ENCODE measurements at regions not wholly inside any gene's neighbourhood (a gene's known extent, or its start where the extent isn't known, plus 50 kb on each side); places are given as distances from the start of the nearest gene placed in this dataset.

DNA sequence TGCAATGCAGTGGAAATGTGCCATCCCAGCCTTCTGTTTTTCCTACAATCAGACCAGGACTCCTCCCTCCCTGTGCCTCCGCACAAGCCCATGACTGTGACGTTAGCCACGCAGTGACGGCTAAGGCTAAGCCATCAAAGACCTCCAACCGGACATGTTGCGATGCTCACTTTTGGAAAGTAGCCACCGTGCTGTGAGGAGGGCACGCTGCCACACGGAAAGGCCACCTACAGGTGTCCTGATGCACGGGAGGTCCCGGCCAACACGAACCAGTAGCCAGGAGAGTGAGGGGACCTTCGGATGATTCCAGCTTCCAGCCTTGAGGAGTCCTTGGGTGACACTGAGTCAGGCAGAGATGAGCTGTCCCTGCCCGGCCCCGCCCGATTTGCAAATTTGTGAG is 53.9 kb downstream of the FOXL1 start:
- Mint-ChIP-seq H3K4me3 (no peak overlapping the region), H3K4me1 (ENCODE audit: low read depth) (no peaks in the 10 kb centered on the region), H3K27ac (no peak overlapping the region), H3K27me3 (ENCODE audit: low read depth) (peaks cover 25% of the 10 kb centered on the region), H3K9me3 (no peaks in the 10 kb centered on the region), H3K36me3 (ENCODE audit: insufficient read depth in 2 of 2) (no peaks in the 10 kb centered on the region)
- no peak for DNase-seq
- no peak for ATAC-seq (replicated peaks in 1 of 2)

- H3K4me1 Mint-ChIP-seq (ENCODE audit: low read depth), result no peaks in the 10 kb centered on the region
- no peaks in the 10 kb centered on the region for H3K36me3 Mint-ChIP-seq (ENCODE audit: insufficient read depth in 2 of 2)
- H3K27me3 Mint-ChIP-seq (ENCODE audit: low read depth), result peaks cover 32% of the 10 kb centered on the region
- no peak overlapping the region for H3K4me3 Mint-ChIP-seq
- H3K27ac Mint-ChIP-seq, result no peak overlapping the region
- H3K9me3 Mint-ChIP-seq, result no peaks in the 10 kb centered on the region
- ATAC-seq (replicated peaks in 1 of 2), result no peak
- no peak for DNase-seq
Observed at GRCh38 chr16:86632944-86633343, 54.6 kb downstream of the FOXL1 start.

DNA sequence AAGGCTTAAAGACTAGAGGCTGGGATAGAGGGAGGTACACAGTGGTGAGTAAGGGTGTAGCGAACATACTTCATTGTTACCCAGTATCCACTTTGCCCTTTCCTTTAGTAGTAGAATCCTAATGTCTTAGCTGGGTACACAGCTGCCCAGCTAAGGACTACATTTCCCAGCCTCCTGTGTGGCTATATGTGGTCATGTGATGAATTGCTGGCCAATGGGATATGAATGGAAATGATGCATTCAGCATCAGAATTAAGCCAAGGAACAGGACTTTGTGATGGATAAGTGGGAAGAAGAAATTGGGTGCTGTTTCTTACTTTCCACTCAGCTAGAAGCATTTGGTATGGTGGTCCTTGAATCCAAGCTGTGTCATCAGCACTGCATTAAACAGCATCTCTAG is 55.9 kb downstream of the FOXL1 start:
- peaks cover 38% of the 10 kb centered on the region for H3K27me3 Mint-ChIP-seq (ENCODE audit: low read depth)
- H3K4me3 Mint-ChIP-seq, result no peak overlapping the region
- H3K9me3 Mint-ChIP-seq, result no peaks in the 10 kb centered on the region
- H3K4me1 Mint-ChIP-seq (ENCODE audit: low read depth), result no peaks in the 10 kb centered on the region
- no peak for DNase-seq
- H3K36me3 Mint-ChIP-seq (ENCODE audit: insufficient read depth in 2 of 2), result no peaks in the 10 kb centered on the region
- no peak overlapping the region for H3K27ac Mint-ChIP-seq
- ATAC-seq (replicated peaks in 1 of 2), result no peak

GRCh38 chr16:86635176-86635876 is 57.0 kb downstream of the FOXL1 start:
- no peaks in the 10 kb centered on the region for H3K36me3 Mint-ChIP-seq (ENCODE audit: insufficient read depth in 2 of 2)
- no peaks in the 10 kb centered on the region for H3K9me3 Mint-ChIP-seq
- H3K4me3 Mint-ChIP-seq, result no peak overlapping the region
- H3K4me1 Mint-ChIP-seq (ENCODE audit: low read depth), result no peaks in the 10 kb centered on the region
- ATAC-seq (replicated peaks in 1 of 2), result no peak
- no peak overlapping the region for H3K27ac Mint-ChIP-seq
- H3K27me3 Mint-ChIP-seq (ENCODE audit: low read depth), result peaks cover 38% of the 10 kb centered on the region
- no peak for DNase-seq

DNA sequence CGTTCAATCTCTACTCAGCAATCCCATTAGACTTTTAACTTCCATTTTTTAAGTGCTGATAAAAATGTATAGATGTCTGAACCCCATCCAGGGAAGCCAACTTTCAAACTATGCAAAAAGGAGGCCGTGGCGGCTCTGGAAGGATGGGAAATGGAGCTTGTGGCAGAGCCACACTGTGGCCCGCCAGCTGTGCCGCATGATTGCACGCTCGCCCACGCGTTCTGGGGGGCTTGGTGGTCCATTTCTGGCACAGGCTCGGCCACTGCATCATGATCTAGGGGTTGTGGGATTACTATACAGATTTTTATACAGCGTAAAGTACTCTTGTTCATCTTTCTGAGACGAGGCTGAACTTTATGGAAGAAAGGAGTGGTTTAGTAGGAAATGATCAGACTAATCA is 57.6 kb downstream of the FOXL1 start:
- Mint-ChIP-seq H3K36me3 (ENCODE audit: insufficient read depth in 2 of 2) (no peaks in the 10 kb centered on the region), H3K27me3 (ENCODE audit: low read depth) (peaks cover 36% of the 10 kb centered on the region), H3K27ac (no peak overlapping the region), H3K9me3 (no peaks in the 10 kb centered on the region), H3K4me1 (ENCODE audit: low read depth) (no peaks in the 10 kb centered on the region), H3K4me3 (no peak overlapping the region)
- DNase-seq (no peak), ATAC-seq (replicated peaks in 1 of 2) (no peak)

DNA sequence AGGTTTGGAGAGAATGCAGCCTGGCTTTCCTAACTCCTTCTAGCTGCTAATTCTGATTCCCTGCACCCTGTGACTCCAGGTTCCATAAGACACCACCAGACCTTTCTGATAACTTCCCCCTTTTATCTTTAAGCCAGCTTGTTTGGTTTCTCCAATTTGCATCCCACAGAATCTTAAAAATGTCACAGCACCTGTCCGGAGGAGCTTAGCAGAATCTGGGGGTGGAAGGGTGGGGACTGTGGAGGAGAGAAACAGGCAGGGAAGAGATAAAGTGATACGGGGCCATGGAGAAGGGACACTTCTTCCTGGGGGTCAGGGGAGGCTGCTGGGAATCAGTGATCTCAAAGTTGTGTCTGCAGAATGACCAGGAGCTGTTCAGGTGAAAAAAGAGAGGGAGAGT is 59.4 kb downstream of the FOXL1 start:
- DNase-seq (no peak), ATAC-seq (replicated peaks in 1 of 2) (no peak)
- peaks cover 31% of the 10 kb centered on the region for H3K27me3 Mint-ChIP-seq (ENCODE audit: low read depth)
- H3K36me3 Mint-ChIP-seq (ENCODE audit: insufficient read depth in 2 of 2), result no peaks in the 10 kb centered on the region
- peaks cover 0 to 3% of the 10 kb centered on the region in 2 donors for H3K9me3 Mint-ChIP-seq
- H3K27ac Mint-ChIP-seq, result no peak overlapping the region
- no peaks in the 10 kb centered on the region for H3K4me1 Mint-ChIP-seq (ENCODE audit: low read depth)
- no peak overlapping the region for H3K4me3 Mint-ChIP-seq

- H3K4me1 Mint-ChIP-seq (ENCODE audit: low read depth), result no peaks in the 10 kb centered on the region
- H3K9me3 Mint-ChIP-seq, result peaks cover 0 to 3% of the 10 kb centered on the region in 2 donors
- ATAC-seq (replicated peaks in 1 of 2) (no peak), DNase-seq (no peak)
- H3K27ac Mint-ChIP-seq, result no peak overlapping the region
- no peak overlapping the region for H3K4me3 Mint-ChIP-seq
- H3K27me3 Mint-ChIP-seq (ENCODE audit: low read depth), result peaks cover 26% of the 10 kb centered on the region
- no peaks in the 10 kb centered on the region for H3K36me3 Mint-ChIP-seq (ENCODE audit: insufficient read depth in 2 of 2)
Observed at GRCh38 chr16:86638642-86639041, 60.3 kb downstream of the FOXL1 start.

DNA sequence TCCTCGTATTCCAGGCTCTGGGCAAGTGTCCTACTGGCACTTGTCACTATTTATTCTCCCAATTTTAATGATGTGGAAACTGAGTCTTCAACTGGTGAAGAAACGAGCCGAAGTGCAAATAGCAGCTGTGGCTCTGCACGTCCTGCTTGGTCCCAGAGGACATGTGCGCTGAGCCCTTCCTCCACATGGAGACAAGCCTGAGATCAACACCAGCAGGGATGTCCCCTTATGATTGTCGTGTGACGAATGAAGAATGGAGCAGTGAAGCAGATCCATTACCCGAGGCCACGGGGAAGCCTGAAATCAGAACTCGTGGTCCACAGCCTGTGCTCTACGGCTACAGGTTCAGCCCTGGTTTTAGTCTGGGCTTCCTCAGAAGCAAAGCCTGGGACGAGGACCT is 61.0 kb downstream of the FOXL1 start:
- H3K27me3 Mint-ChIP-seq (ENCODE audit: low read depth), result peaks cover 26% of the 10 kb centered on the region
- DNase-seq, result no peak
- no peak overlapping the region for H3K27ac Mint-ChIP-seq
- H3K4me1 Mint-ChIP-seq (ENCODE audit: low read depth), result no peaks in the 10 kb centered on the region
- H3K36me3 Mint-ChIP-seq (ENCODE audit: insufficient read depth in 2 of 2), result no peaks in the 10 kb centered on the region
- ATAC-seq (replicated peaks in 1 of 2), result no peak
- H3K9me3 Mint-ChIP-seq, result peaks cover 0 to 3% of the 10 kb centered on the region in 2 donors
- H3K4me3 Mint-ChIP-seq, result no peak overlapping the region

DNA sequence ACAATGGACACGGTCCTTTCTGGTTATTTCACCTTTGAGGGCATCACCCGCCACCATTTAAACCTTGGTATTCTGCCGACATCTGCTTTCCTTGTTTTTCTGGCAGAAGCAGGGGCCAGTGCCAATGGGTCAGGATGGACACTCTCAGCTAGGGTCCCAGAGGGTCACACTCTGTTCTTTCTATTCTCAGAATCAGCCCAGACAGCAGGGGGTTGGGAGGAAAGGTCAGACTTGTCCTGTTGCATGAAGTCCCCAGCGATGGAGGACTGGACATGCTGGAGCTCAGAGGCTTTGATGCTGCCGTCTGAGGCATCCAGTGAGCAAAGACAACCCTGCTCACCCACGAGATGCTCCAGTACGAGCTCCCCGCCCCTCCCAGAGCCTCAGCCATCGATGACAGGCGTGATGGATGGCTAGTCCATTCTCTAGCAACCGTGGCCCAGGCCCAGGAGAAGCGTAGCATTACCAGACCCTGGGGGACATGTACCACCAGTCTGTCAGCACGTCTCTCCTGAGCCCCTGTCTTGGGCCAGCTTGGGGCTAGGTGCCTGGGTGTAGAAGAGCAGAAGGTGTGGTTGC is 62.0 kb downstream of the FOXL1 start:
- H3K9me3 Mint-ChIP-seq, result peaks cover 0 to 3% of the 10 kb centered on the region in 2 donors

GRCh38 chr16:86642087-86642486 is 63.7 kb downstream of the FOXL1 start:
- no peak overlapping the region for H3K4me3 Mint-ChIP-seq
- DNase-seq (no peak), ATAC-seq (replicated peaks in 1 of 2) (no peak)
- peaks cover 2 to 6% of the 10 kb centered on the region in 2 donors for H3K9me3 Mint-ChIP-seq
- H3K27ac Mint-ChIP-seq, result no peak overlapping the region
- peaks cover 25% of the 10 kb centered on the region for H3K27me3 Mint-ChIP-seq (ENCODE audit: low read depth)
- H3K36me3 Mint-ChIP-seq (ENCODE audit: insufficient read depth in 2 of 2), result no peaks in the 10 kb centered on the region
- H3K4me1 Mint-ChIP-seq (ENCODE audit: low read depth), result no peaks in the 10 kb centered on the region

More for the DNA sequence above, 62.0 kb downstream of the FOXL1 start:
- Mint-ChIP-seq H3K4me1 (ENCODE audit: low read depth) (no peaks in the 10 kb centered on the region), H3K4me3 (no peak overlapping the region), H3K36me3 (ENCODE audit: insufficient read depth in 2 of 2) (no peaks in the 10 kb centered on the region), H3K27me3 (ENCODE audit: low read depth) (peaks cover 22% of the 10 kb centered on the region), H3K27ac (no peak overlapping the region)
- DNase-seq (no peak), ATAC-seq (replicated peaks in 1 of 2) (no peak)

DNA sequence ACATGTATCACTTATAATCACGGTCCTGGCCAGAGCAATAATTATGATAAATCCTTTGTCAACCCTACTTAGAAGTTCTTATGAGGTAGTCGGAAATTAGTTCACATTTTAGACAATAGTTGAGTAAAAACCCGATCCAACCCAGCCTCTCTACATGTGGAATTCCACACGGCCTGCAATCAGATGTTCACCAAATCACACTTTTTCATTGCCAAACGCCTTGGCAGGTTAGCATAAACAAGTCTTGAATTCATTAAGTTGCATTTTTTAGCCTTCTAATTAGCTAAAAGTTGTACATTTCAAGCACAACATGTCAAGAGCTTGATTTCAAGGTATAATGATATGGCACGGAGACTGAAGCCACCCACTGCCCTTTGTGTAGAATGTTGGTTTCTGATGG is 65.3 kb downstream of the FOXL1 start:
- Mint-ChIP-seq H3K9me3 (peaks cover 6 to 8% of the 10 kb centered on the region in 2 donors), H3K36me3 (ENCODE audit: insufficient read depth in 2 of 2) (peaks cover 0 to 6% of the 10 kb centered on the region in 2 donors), H3K4me3 (no peak overlapping the region), H3K27ac (no peak overlapping the region), H3K27me3 (ENCODE audit: low read depth) (peaks cover 14% of the 10 kb centered on the region), H3K4me1 (ENCODE audit: low read depth) (no peaks in the 10 kb centered on the region)
- DNase-seq, result no peak
- no peak for ATAC-seq (replicated peaks in 1 of 2)

DNA sequence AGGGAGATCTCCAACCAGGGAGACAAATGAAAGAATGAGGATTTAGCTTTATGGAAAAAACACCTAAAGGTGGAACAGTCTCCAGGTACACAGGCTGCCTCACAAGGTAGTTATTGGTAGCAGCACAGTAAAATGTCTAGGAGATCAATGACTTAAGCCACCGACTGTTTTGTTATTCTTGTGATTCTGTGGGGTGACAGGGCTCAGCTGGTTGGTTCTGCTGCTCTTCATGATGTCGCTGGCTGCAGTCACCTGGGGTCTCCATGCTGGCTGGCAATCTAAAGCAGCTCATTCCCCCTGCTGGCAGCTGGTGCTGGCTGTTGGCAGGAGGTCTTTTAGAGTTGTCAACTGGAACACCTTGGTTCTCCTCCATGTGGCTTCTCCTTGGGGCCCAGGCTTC is 69.2 kb downstream of the FOXL1 start:
- ATAC-seq (replicated peaks in 1 of 2) (no peak), DNase-seq (no peak)
- Mint-ChIP-seq H3K27me3 (ENCODE audit: low read depth) (peaks cover 22% of the 10 kb centered on the region), H3K27ac (no peak overlapping the region), H3K4me1 (ENCODE audit: low read depth) (no peaks in the 10 kb centered on the region), H3K4me3 (no peak overlapping the region), H3K36me3 (ENCODE audit: insufficient read depth in 2 of 2) (peaks cover 0 to 6% of the 10 kb centered on the region in 2 donors), H3K9me3 (peaks cover 4 to 9% of the 10 kb centered on the region in 2 donors)

DNA sequence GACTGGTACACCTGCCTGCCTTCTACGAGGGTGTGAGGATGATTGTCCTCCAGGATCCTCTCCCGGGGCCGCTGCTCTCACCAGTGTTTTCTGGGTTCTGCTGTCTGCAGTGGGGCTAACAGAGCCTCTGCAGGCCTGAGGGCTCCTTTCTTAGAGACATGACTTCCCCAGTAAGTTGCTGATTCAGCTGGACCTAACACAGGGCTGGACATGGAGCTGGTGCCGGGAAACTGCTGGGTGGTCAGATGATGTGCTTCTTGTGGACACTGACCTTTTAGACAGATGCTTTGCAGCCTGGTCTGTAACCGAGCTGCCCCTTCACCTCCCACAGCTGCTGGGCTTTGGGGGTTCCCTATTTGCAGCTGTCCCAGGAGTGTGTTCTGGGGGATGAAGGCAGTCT is 71.5 kb downstream of the FOXL1 start:
- Mint-ChIP-seq H3K9me3 (peaks cover 5 to 9% of the 10 kb centered on the region in 2 donors), H3K4me3 (no peak overlapping the region), H3K4me1 (ENCODE audit: low read depth) (no peaks in the 10 kb centered on the region), H3K27me3 (ENCODE audit: low read depth) (peaks cover 22% of the 10 kb centered on the region), H3K27ac (no peak overlapping the region), H3K36me3 (ENCODE audit: insufficient read depth in 2 of 2) (peaks cover 0 to 6% of the 10 kb centered on the region in 2 donors)
- ATAC-seq (replicated peaks in 1 of 2) (no peak), DNase-seq (no peak)

Data from activated T-cell treated with anti-CD3 and anti-CD28 coated beads, Interleukin-2, amount 50 U/mL, for 72 hours (primary cell).